HCT116 (cell line): ENCODE measurements at regions not wholly inside any gene's neighbourhood (a gene's known extent, or its start where the extent isn't known, plus 50 kb on each side); places are given as distances from the start of the nearest gene placed in this dataset.

ENCODE experiments used
- ELF1 ChIP-seq: IDR thresholded peaks from 2 replicates; pipeline ENCODE4 v1.6.1; 2012; ENCODE audit warnings: low read depth, borderline replicate concordance
- EZH2 ChIP-seq: fragments of 200-600 bp; sonication (generic); IDR thresholded peaks from 2 replicates; pipeline ENCODE4 v1.6.1; 2017; ENCODE audit warnings: antibody characterized with exemption, mixed run types
- POLR2AphosphoS5 ChIP-seq: IDR thresholded peaks from 2 replicates; pipeline ENCODE4 v1.6.1; 2011; ENCODE audit warnings: mild to moderate bottlenecking, low read depth, low read length, moderate library complexity
- TF ChIP-seq, protein P1 (sequence below): IDR thresholded peaks from 2 replicates; pipeline ENCODE4 v1.6.1; 2012

DNA sequence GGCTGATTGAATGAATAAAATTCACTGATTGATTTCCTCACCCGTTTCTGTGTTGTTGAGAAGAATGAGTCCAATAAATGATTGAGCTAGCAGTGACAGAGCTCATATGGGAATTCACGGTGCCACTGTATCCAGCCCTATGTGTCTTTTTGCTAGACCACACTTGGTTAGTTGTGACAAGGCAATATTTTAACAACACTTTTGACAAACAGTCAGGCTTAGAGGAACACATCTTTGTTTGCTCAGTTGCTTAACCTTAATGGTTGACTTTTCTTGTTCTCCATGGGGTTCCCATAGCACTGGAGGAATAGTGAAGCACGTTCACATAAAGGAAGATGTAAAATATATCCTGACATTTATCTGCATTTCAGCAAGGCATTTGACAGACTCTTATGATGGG, 273.9 kb upstream of the DEPDC1 start:
- TF ChIP-seq, protein P1, sequence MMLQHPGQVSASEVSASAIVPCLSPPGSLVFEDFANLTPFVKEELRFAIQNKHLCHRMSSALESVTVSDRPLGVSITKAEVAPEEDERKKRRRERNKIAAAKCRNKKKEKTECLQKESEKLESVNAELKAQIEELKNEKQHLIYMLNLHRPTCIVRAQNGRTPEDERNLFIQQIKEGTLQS = no peak
- TF ChIP-seq ELF1 (no peak), EZH2 (no peak), POLR2AphosphoS5 (no peak)
